ENCODE measurements at regions not wholly inside any gene's neighbourhood (a gene's known extent, or its start where the extent isn't known, plus 50 kb on each side); places are given as distances from the start of the nearest gene placed in this dataset.

DNA sequence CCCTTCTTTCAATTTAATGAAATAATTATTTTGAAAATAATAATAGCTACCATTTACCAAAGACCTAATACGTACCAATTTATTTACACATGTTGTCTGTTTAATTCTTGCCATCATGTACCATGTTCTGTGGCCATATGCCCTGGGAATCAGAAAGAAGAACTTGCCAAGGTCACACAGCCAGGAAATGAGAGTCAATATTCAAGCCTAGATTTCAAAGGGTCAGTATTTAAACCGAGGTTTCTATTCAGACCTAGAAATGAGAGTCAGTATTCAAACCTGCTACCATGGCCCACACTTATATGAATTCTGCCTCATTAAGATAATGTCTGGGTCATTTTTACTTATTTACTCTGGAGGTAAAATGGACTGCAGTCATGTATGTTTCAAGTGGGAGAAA, 103.6 kb upstream of the TBL1XR1 start:
- TF ChIP-seq, protein P1, sequence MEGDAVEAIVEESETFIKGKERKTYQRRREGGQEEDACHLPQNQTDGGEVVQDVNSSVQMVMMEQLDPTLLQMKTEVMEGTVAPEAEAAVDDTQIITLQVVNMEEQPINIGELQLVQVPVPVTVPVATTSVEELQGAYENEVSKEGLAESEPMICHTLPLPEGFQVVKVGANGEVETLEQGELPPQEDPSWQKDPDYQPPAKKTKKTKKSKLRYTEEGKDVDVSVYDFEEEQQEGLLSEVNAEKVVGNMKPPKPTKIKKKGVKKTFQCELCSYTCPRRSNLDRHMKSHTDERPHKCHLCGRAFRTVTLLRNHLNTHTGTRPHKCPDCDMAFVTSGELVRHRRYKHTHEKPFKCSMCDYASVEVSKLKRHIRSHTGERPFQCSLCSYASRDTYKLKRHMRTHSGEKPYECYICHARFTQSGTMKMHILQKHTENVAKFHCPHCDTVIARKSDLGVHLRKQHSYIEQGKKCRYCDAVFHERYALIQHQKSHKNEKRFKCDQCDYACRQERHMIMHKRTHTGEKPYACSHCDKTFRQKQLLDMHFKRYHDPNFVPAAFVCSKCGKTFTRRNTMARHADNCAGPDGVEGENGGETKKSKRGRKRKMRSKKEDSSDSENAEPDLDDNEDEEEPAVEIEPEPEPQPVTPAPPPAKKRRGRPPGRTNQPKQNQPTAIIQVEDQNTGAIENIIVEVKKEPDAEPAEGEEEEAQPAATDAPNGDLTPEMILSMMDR (IDR thresholded peaks at IDR 0.05 in 4 of 5, conservative IDR thresholded peaks at IDR 0.05 in 1 of 5): no peak
- no peak for TF ChIP-seq POLR2A (IDR thresholded peaks at IDR 0.05)
